Natural killer cell (primary cell): ENCODE measurements at regions not wholly inside any gene's neighbourhood (a gene's known extent, or its start where the extent isn't known, plus 50 kb on each side); places are given as distances from the start of the nearest gene placed in this dataset.

Experiments
- ATAC-seq, 3 donors: fragments of 150-1000 bp in 2 of 3; fragments of 200-7000 bp in 1 of 3; cut with Tn5 transposase; 1 replicate in 1 of 3; 2 replicates in 2 of 3; pipeline ENCODE4 v1.10.0; 2021; ENCODE audit warnings: mild to moderate bottlenecking in 2 of 3, moderate library complexity in 2 of 3
- DNase-seq, 2 donors: peaks; one replicate each; pipeline versions ENCODE4 v3.0.0 to v3.0.0-alpha.2; 2013 to 2021; ENCODE audit warnings: mixed read lengths in 1 of 2
- H3K27ac ChIP-seq: one replicate; pipeline ENCODE4 v1.5.1; 2013; ENCODE audit warnings: mild to moderate bottlenecking, low read length
- H3K27me3 ChIP-seq: one replicate; pipeline ENCODE4 v1.6.1; 2013; ENCODE audit warnings: low read length; ENCODE audit not compliant: control insufficient read depth, insufficient read depth
- H3K36me3 ChIP-seq: one replicate; pipeline ENCODE4 v1.6.1; 2013; ENCODE audit warnings: low read length; ENCODE audit not compliant: control insufficient read depth, insufficient read depth
- H3K4me1 ChIP-seq: one replicate; pipeline ENCODE4 v1.6.1; 2013; ENCODE audit warnings: low read length; ENCODE audit not compliant: control insufficient read depth, insufficient read depth
- H3K4me3 ChIP-seq: one replicate; pipeline ENCODE4 v1.5.1; 2013; ENCODE audit warnings: low read length
- H3K9me3 ChIP-seq: one replicate; pipeline ENCODE4 v1.6.1; 2013; ENCODE audit warnings: low read length; ENCODE audit not compliant: control insufficient read depth, insufficient read depth
- H3K27ac Mint-ChIP-seq, 2 donors: one replicate each; pipeline ENCODE4 v1.8.0; 2022; ENCODE audit warnings: mild to moderate bottlenecking in 2 of 2, mixed read lengths in 2 of 2, moderate library complexity in 1 of 2
- H3K27me3 Mint-ChIP-seq, 2 donors: one replicate each; pipeline ENCODE4 v1.8.0; 2022; ENCODE audit warnings: low read depth in 2 of 2, mixed read lengths in 2 of 2
- H3K36me3 Mint-ChIP-seq: one replicate; pipeline ENCODE4 v1.8.0; 2022; ENCODE audit warnings: mixed read lengths
- H3K4me1 Mint-ChIP-seq, 2 donors: one replicate each; pipeline ENCODE4 v1.8.0; 2022; ENCODE audit warnings: mixed read lengths in 2 of 2
- H3K4me3 Mint-ChIP-seq: one replicate; pipeline ENCODE4 v1.8.0; 2022; ENCODE audit warnings: mild to moderate bottlenecking, moderate library complexity, mixed read lengths
- H3K9me3 Mint-ChIP-seq, 2 donors: one replicate each; pipeline ENCODE4 v1.8.0; 2022; ENCODE audit warnings: mixed read lengths in 2 of 2
- CTCF ChIP-seq: fragments of 200-600 bp; IDR thresholded peaks from one replicate; pipeline ENCODE4 v1.8.0; 2022; ENCODE audit warnings: antibody characterized with exemption
- WGBS: methylation state at CpG from one replicate; pipeline ENCODE4 v1.1.7; 2013; ENCODE audit warnings: missing lambda C conversion rate; ENCODE audit not compliant: insufficient coverage; 5-methylcytosine and 5-hydroxymethylcytosine counted together
- intact Hi-C: fragments of 100-400 bp; cut with micrococcal nuclease; formaldehyde crosslinking; loops from one replicate; pipeline ENCODE4 v1.14.2; 2022

GRCh38 chr3:102346897-102347296 is 87.9 kb upstream of the ZPLD1 start:
- Mint-ChIP-seq H3K4me1 (no peaks in the 10 kb centered on the region), H3K4me3 (no peak overlapping the region), H3K36me3 (no peaks in the 10 kb centered on the region), H3K9me3 (peaks cover 8 to 9% of the 10 kb centered on the region in 2 donors), H3K27ac (no peak overlapping the region), H3K27me3 (no peaks in the 10 kb centered on the region)
- no peaks in the 10 kb centered on the region for H3K9me3 ChIP-seq
- H3K4me1 ChIP-seq = no peaks in the 10 kb centered on the region
- no peaks in the 10 kb centered on the region for H3K27me3 ChIP-seq
- intact Hi-C loops = no loop called here
- no peak overlapping the region for H3K4me3 ChIP-seq
- ATAC-seq (no peak), DNase-seq (no peak)
- TF ChIP-seq CTCF = no peak
- no peaks in the 10 kb centered on the region for H3K36me3 ChIP-seq
- H3K27ac ChIP-seq = no peak overlapping the region

DNA sequence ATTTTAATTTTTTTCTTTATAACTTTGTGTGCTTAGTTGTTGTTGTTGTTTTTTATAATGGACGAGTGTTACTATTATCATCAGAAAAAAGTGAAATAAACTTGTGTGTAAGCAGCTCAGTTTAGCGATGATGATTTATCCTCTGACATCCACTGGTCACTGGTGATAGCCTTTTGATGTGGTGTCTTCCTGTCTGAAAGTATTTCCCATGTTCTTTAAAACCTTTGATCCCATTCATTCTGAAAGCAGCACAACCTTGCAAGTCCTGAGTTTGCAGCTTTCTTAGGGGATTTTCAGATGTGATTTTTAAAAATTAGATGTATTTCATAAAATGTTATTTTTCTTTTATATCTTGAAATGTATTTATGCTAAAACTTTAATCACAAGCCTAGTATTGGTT is 85.9 kb upstream of the ZPLD1 start:
- Mint-ChIP-seq H3K27me3 (no peaks in the 10 kb centered on the region), H3K4me3 (no peak overlapping the region), H3K36me3 (no peaks in the 10 kb centered on the region), H3K27ac (no peak overlapping the region), H3K9me3 (peaks cover 8 to 9% of the 10 kb centered on the region in 2 donors), H3K4me1 (no peaks in the 10 kb centered on the region)
- no peaks in the 10 kb centered on the region for H3K27me3 ChIP-seq
- DNase-seq (no peak), ATAC-seq (no peak)
- no peak overlapping the region for H3K27ac ChIP-seq
- intact Hi-C loops = no loop called here
- no peak overlapping the region for H3K4me3 ChIP-seq
- no peaks in the 10 kb centered on the region for H3K4me1 ChIP-seq
- TF ChIP-seq CTCF = no peak
- H3K9me3 ChIP-seq = no peaks in the 10 kb centered on the region
- whole genome bisulfite sequencing = 88% methylated on average over 2 of the region's 2 CpGs
- no peaks in the 10 kb centered on the region for H3K36me3 ChIP-seq

DNA sequence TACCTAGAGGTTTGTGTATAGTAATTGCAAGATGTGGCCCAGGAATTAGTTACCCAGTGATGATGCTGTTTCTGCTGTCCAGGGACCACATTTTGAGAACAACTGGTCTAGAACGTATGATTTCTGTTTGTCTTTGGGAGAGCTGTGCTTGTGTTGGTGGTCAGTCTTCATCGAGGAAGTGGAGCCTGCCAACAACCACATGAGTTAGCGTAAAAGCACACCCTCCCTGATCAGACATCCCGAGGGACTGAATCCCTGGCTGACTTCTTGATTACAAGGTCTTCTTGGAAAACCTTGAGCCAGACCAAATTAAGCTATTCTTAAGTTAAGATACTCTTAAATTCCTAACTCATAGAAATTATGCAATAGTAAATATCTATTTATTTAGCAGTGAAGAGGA is 81.7 kb upstream of the ZPLD1 start:
- no peaks in the 10 kb centered on the region for H3K4me1 Mint-ChIP-seq
- Histone ChIP-seq H3K27ac (no peak overlapping the region), H3K9me3 (no peaks in the 10 kb centered on the region), H3K4me1 (no peaks in the 10 kb centered on the region), H3K4me3 (no peak overlapping the region), H3K36me3 (no peaks in the 10 kb centered on the region), H3K27me3 (no peaks in the 10 kb centered on the region)
- H3K4me3 Mint-ChIP-seq = no peak overlapping the region
- intact Hi-C loops = no loop called here
- WGBS = 74% methylated on average over 4 of the region's 4 CpGs
- TF ChIP-seq CTCF = no peak
- no peak for DNase-seq
- no peak overlapping the region for H3K27ac Mint-ChIP-seq
- H3K36me3 Mint-ChIP-seq = no peaks in the 10 kb centered on the region
- no peaks in the 10 kb centered on the region for H3K27me3 Mint-ChIP-seq
- H3K9me3 Mint-ChIP-seq = no peaks in the 10 kb centered on the region
- ATAC-seq = no peak

- H3K4me1 ChIP-seq = no peaks in the 10 kb centered on the region
- no peaks in the 10 kb centered on the region for H3K4me1 Mint-ChIP-seq
- H3K4me3 ChIP-seq = no peak overlapping the region
- DNase-seq (no peak), ATAC-seq (no peak)
- no peaks in the 10 kb centered on the region for H3K27me3 Mint-ChIP-seq
- H3K36me3 ChIP-seq = no peaks in the 10 kb centered on the region
- no peaks in the 10 kb centered on the region for H3K9me3 ChIP-seq
- H3K9me3 Mint-ChIP-seq = no peaks in the 10 kb centered on the region
- no peak overlapping the region for H3K27ac Mint-ChIP-seq
- intact Hi-C loops = no loop called here
- no peak overlapping the region for H3K4me3 Mint-ChIP-seq
- H3K27ac ChIP-seq = no peak overlapping the region
- H3K36me3 Mint-ChIP-seq = no peaks in the 10 kb centered on the region
- 100% methylated on average over 1 of the region's 1 CpG for WGBS
- no peak for TF ChIP-seq CTCF
- no peaks in the 10 kb centered on the region for H3K27me3 ChIP-seq
Measured at GRCh38 chr3:102353805-102354204, 81.0 kb upstream of the ZPLD1 start.
